HTR-8/SVneo (cell line): ENCODE measurements at regions not wholly inside any gene's neighbourhood (a gene's known extent, or its start where the extent isn't known, plus 50 kb on each side); places are given as distances from the start of the nearest gene placed in this dataset.

ENCODE experiments used
- DNase-seq: peaks from one replicate; pipeline ENCODE4 v3.0.0; 2011; ENCODE audit warnings: low spot score, mixed read lengths; ENCODE audit not compliant: insufficient read length
- FAIRE-seq: peaks from 2 replicates; lab custom pipeline; 2011; peaks lifted over from hg19 to GRCh38; lab: Jason Lieb, UNC

GRCh38 chr2:3073041-3073595, 304.5 kb downstream of the EIPR1 start:
- DNase-seq, result no peak
- no peak for FAIRE-seq

DNA sequence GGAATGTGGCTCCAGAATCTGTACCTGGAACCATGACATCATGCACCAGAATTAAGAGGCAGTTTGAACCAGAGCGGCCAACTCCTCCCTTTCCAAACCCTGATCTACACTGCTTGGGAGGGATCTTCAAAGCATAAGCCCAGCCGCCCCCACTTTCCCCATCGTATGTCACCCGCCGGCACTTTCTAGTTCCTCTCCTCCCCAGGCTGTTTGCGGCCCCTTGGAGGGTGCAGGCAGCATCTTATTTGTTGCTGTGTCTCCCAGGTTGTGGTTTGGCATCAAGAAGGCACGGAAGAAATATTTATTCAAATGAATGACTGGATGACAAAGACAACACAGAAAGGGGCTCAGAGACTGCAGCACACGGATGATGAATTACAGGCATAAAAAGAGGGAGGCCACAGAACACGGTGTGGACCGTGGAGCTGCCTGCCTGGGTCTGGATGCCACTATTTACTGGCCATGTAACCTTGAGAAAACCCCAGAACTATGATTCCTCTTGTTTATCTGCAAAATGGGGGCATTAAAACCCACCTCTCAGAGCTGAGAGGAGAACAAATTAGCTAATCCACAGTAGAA, 305.8 kb downstream of the EIPR1 start:
- no peak for FAIRE-seq

GRCh38 chr2:3066831-3067230, 310.8 kb downstream of the EIPR1 start:
- FAIRE-seq (no peak), DNase-seq (no peak)

More for the DNA sequence above, 305.8 kb downstream of the EIPR1 start:
- no peak for DNase-seq

GRCh38 chr2:3065928-3066327, 311.7 kb downstream of the EIPR1 start:
- FAIRE-seq, result no peak
- DNase-seq, result no peak

DNA sequence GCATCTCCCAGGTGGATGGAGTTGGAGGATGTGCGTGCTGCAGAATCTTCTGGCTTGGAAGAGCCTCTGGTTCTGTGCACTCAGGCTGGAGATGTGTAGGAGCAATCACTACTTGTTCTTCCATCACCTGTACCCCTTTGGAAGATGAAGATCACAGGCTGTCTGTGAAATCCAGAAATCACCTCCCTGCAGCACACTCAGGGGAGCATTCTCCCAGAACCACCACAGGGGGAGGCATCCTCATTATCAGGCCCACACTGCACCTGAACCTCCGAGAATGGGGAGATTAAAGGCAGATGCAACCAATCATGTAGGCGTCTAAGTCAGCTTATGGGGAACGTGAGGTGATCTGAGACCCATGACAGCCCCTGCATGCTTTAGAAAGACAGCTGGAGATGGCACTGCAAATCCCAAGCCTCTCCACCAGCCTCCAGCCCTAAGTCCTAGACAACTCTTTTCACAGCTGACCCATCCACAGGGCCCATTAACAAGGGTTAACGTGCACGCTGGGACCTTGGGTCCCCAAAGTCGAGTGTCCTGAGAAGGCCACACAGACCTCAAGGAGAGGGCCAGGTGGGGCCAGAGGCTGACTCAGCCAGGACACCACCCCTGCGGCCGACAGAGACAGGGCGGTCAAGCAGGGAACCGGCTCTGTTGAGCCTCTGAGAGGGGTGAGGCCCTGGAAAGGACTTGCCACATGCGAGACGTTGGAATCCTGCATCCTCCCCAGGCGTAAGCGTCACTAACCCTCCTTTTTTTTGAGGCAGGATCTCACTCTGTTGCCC, 314.9 kb downstream of the EIPR1 start:
- FAIRE-seq (no peak), DNase-seq (no peak)

GRCh38 chr2:3060049-3060448, 317.6 kb downstream of the EIPR1 start:
- DNase-seq (no peak), FAIRE-seq (peak; percentile 33)

DNA sequence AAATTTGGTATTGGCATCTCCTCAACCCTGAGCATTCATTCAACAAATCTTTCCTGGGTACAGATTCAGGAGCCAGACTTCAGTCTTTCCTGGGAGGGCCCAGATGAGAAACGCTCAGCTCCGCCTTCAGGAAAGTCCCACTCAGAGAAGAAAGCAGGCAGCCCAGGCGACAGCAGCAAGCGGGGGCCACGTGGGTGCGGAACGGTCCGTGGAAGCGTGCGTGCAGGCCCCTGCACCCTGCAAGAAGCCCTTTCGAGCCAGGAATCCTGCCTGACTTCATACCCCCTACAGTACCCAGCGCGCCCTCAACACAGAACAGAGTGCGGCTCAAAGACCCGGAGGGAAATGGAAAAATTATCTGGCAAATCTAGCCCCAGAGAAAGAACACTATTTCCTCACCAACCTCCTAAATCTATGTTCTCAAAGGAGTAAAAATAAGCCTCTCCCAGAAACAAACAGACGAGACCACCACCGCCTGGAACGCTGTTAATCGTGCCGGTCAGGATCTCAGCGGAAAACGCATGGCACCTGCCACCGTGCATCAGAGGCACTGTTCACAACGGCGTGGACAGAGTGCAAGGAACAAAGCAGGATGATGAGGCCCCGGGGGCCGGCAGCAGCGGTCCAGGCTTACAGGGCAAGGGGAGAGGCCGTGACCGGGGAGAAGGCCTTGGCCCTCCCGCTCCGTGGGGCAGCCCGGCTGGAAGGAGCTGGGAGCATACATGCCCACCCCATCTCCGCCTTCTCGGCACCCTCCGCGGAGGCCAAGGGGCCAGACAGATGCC, 318.3 kb downstream of the EIPR1 start:
- FAIRE-seq (no peak), DNase-seq (no peak)

DNA sequence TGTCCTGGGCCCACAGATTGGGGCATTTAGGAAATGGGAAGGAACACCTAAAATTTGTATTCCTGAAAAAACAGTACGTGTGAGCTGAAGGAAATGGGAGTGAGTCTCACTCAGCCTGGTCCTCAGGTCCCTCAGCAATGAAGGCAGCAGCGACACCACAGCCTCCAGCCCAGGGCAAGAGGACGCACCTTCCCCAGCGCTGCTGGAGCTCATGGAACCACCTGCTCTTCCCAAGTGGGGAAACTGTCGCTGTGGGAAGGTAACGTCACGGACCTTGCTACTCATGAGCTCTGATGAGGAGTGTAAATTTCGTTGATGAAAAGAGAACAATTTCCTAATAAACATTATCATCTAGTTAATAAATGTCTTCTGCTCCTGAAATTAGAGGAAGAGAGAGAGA, 323.6 kb downstream of the EIPR1 start:
- DNase-seq (no peak), FAIRE-seq (no peak)

- no peak for FAIRE-seq
- no peak for DNase-seq
Measured at GRCh38 chr2:3051266-3051665, 326.4 kb downstream of the EIPR1 start.

DNA sequence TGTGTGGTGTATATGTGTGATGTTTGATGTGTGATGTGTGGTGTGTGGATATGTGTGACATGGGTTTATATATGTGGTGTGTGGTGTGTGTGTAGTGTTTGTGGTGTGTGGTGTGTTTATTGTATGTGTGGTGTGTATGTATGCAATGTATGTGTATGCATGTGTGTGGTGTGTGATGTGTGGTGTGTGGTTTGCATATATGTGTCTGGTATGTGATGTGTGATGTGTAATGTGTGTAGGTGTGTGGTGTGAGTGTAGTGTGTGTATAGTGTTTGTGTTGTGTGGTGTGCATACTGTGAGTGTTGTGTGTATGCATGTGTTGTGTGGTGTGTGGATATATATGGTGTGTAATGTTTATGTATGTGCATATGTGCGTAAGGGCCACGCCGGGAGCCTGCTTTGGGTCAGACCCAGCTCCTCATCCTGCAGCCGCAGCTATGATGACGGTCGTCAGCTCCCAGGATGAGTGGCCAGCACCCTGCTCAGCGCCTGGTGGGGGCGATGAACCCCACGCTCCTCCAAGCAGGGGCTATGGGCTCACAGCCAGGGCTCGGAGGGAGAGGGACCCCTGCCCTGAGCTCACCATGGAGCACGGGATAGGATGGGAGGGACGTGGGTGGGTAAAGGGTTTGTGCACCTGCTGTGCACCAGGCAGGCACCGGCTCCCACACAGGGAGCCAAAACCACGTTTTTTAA, 331.3 kb downstream of the EIPR1 start:
- FAIRE-seq, result no peak
- no peak for DNase-seq

GRCh38 chr2:3045318-3045921, 332.2 kb downstream of the EIPR1 start:
- peak; percentile 100 for FAIRE-seq
- DNase-seq, result no peak

- FAIRE-seq, result no peak
- no peak for DNase-seq
Measured at GRCh38 chr2:3044587-3045317, 332.9 kb downstream of the EIPR1 start.

GRCh38 chr2:3043726-3044125, 333.9 kb downstream of the EIPR1 start:
- FAIRE-seq (no peak), DNase-seq (no peak)

DNA sequence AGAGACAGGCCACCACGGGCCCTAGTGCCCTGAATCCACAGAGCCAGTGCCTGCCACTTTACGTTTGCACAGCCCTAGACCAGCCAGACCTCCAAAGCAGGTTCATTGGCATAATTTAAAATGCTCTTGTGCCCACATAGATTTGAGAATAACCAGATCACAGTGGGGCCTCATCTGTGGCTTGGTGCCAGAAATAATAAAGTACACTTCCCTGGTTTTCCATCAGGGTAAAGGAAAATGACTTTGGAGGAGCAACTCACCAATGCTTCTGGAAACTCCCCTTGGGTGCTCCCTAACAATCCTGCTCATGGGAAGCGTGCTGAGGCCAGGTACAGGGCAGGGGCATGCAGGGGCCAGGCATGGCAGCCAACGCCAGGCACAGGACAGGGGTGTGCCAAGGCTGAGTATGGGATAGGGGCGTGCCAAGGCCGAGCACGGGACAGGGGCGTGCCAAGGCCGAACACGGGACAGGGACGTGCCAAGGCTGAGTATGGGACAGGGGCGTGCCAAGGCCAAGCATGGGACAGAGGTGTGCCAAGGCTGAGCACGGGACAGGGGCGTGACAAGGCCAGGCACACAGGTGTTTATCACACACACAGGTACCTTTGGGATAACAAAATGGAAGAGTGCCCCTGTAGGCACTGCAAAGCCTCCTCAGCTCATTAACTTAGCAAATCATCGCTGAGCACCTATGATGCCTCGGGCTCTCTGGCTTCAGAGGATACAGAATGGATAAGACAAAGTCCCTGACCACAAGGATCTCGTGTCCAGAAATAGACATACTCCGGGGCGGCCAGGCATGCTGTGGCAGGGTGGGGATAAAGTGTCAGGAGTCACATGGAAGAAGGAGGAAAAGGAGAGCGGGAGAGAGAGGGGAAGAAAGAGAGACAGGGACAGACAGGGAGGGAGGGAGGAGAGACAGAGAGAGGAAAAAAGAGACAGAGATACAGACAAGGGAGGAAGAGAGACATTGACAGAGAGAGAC, 334.7 kb downstream of the EIPR1 start:
- FAIRE-seq, result no peak

GRCh38 chr2:3041841-3042600, 335.6 kb downstream of the EIPR1 start:
- DNase-seq (no peak), FAIRE-seq (no peak)

More for the DNA sequence above, 334.7 kb downstream of the EIPR1 start:
- DNase-seq, result no peak

DNA sequence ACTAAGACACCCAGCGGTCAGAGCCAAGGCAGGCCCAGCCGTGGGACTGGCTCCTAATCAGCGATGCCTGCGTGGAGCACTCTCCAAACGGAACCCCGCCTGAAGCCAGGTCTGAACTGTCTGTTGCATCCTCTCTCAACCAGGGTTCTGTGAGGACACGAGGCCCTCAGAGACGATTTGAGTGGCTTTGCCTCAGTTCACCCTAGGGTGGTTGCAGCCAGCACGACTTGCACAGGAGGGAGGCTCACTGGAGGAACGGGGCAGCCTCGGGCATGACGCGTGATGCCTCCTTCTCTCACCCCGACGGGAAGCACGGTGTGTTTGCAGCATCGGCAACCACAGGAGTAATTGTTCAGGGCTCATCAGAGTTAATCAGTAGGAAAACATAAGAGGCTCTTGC, 336.4 kb downstream of the EIPR1 start:
- no peak for DNase-seq
- FAIRE-seq, result no peak

- no peak for FAIRE-seq
Measured at GRCh38 chr2:3040496-3041140, 337.0 kb downstream of the EIPR1 start.

More at GRCh38 chr2:3040496-3041140, 337.0 kb downstream of the EIPR1 start:
- DNase-seq, result no peak
